Fibroblast of skin of right quadriceps (primary cell): ENCODE measurements at regions not wholly inside any gene's neighbourhood (a gene's known extent, or its start where the extent isn't known, plus 50 kb on each side); places are given as distances from the start of the nearest gene placed in this dataset.
"Not testable (repeated sequence)": the region's sequence is repeated elsewhere in the genome, so short reads cannot be mapped to it uniquely, and the experiment has no call there.

ENCODE experiments used
- DNase-seq: peaks from one replicate; pipeline ENCODE4 v3.0.0-alpha.2; 2013

DNA sequence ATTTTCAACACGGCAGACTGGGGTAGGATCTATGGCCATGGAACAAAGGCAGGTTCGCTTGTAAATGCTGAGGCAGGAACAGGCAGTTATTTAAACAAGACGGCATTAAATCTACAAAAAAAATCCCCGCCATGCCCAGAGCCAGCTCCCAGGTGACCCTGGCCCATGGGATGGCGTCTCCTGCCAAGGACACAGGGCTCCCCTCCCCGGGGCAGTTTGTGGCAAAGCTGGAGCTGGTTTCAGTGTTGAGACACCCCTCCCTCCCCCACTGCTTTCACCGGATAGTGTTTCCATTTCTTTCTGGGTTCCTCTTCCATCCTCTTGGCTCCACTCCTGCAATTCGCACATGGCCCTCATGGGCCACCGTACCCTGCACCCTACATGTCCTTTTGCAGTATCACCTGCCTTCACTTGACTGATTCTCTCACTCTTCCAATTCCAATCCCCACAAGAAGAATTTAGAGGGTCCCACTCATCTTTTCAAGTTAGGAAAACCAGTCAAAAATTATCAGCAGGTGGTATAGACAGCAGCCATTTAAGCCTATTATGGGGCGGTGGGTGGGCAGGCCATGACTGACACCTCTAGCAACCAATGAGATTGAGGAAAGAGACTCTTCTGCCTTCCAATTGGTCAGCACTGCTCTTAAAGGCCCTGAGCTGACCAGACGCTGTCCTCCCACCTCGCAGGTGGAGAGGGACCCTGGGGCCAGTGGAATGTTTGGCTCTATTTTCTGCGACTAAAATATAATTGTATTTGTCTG is 52.0 kb downstream of the OLIG1 start:
- peak; percentile 37 for DNase-seq

DNA sequence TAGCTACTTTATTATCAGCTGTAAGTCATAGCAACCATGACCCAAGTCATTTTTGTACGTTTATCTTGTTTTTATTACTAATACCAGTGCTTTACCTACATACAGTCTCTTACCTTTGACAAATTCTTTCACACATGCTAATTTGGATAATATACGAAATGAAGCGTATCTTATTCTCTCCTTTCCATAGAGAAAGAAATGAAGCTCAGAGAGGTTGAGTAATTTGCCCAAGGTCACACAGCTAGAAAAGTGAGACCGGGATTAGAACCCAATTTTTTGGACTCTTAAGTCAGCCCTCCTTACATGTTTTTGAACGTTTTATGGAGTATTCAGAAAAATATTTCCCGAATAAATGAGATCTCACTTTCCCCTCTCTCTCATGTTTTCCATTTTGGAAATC is 52.6 kb downstream of the OLIG1 start:
- DNase-seq: no peak

GRCh38 chr21:33123374-33124123 is 53.6 kb downstream of the OLIG1 start:
- DNase-seq: no peak

- DNase-seq: no peak
Observed at GRCh38 chr21:33124889-33125288, 54.9 kb downstream of the OLIG1 start.

DNA sequence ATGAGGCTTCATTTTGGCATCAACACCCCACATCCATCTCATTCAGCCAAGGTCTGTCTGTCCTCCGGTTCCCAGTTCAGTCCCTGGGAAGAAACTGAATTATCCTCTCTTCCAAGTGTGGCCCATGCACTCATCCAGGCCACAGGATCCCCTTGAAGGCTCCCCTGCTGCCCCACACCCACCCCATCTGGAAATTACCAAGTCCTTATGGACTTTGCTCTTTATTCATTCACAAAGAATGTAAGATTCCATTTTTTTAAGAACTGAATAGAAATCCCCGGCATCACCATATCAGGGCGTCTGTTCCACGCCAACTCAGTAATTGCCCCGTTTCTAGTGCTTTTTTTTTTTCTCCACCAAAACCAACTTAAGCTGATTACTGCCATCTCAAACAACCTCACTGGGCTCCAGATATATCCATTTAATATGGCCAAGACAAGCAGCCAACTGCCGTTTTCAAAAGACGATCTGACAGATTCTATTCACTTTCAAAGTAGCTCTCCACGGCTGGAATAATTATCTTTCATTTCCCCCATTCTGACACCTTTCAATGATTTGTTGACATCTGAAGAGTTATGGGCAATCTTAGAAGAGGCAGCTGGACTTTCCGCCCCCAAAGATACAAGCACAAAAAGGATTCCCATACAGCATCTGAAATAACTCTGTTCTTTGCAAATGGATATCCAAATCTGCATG is 55.9 kb downstream of the OLIG1 start:
- no peak for DNase-seq

DNA sequence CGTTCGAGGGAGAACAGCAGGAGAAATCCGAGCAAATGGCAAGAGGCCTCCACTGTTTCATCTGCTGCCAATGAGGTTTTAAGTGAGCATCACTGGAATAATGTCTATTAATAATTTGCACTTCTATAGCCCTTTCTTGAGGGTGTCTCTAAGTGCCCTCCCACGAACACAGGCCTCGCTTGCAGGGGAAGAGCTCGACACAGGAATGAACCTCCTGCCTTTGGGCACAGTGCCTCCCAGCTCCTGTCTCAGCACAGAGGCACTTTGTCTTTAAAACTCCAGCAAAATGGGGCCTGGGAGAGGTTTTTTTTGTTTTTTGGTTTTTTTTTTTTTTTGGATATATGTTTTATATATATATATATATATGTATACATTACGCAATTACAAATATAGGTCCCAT is 56.6 kb downstream of the OLIG1 start:
- no peak for DNase-seq

DNA sequence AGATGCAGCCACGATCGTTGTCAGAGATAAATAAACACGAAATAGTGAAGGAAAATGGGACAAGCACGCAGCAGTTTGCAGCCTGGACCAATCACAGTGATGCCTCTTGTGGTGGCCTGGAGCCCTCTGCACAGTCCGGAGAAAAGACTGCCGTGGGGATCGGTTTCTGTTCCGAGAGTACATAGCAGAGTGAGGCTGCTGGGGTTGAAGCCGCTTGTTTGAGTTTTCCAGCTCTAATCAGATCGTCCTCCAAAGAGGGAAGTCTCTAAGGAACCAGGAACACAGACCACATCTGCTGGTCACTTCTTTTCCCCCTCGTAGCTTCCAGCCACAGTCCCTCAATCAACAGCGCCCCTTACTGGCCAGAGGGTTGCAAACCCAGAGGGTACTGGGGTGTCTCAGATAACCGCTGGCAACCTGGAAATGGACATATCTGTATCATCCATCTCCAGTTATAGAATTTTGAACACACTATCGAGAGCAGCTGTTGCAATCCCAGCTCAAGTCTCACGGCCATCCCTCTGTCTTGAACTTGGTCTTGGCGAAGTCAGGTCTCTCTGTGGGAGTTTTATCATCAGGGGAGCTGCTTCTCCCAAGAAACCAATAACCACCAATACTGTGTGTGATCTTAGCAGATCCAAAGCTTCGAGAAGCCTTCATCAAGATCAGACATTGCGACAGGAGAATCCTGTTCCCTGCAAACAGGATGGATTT is 57.4 kb downstream of the OLIG1 start:
- DNase-seq: peak; percentile 61

- no peak for DNase-seq
Observed at GRCh38 chr21:33127868-33128242, 57.9 kb downstream of the OLIG1 start.

- no peak for DNase-seq
Observed at GRCh38 chr21:33128538-33128937, 58.6 kb downstream of the OLIG1 start.

GRCh38 chr21:33132054-33132453 is 62.1 kb downstream of the OLIG1 start:
- DNase-seq: no peak

DNA sequence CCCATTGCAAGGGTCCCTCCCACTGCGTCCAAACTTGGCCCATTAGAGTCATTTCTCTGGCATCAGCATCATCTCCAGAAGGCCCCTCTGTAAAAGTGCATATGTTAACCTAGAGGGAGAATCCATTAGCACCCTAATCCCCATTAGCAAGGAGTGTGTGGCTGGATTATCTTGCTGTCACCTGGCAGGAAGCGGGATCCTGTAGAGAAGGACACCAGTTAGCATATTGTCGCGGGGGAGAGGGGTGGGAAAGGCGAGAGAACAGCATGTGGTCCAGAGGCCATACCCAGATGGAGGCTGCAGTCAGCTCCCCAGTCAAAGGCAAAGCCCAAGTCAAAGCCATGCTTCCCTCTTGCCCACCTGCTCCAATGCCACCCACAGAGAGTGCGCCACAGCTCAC is 64.0 kb downstream of the OLIG1 start:
- DNase-seq: no peak

DNA sequence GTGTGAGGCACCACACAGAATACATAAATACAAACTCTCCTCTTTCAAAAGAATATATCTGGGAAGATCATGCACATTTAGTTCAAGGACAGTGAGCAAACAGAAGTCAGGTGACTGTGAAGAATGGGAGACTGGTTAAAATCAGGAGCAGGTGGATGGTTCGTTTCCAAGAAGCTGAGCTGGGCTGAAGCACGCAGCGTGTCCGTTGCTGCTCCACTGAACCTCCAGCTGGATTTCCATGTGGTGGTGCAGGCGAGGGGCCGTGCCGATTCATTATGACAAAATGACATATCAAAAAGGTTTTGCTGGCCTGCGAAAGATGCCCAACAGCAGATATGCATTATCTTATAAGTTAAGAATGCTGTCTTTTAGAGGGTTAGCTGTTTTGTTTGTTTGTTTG is 66.0 kb downstream of the OLIG1 start:
- no peak for DNase-seq

DNA sequence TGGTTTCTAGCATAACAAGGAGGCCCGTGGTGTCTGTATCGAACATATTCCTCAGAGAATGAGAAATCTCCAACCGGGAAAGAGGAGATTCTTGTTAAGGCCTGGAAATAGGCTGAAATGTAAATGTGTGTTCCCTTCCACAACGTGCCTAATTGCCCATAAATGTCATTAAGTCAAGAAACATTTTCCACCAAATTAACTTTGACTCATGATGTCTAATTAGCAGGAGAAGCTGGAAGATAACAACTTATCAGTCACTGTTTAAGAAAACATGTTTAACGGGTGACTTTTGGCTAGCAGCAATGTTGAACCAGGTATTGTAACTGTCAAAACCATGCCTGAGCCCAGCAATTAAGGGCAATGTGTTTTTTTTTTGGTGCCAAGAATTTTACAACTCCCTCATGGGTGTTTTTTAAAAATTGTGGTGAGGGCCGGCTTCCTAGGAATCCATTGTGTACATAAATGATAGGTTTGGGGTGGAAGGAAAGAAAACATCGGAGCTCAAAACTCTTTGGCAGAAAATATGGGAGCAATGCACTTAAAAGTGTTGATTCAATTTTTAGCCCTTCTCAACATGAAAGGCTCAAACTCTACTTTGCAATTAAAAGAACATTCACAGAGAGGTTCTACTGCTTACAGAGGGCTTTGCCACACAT is 67.0 kb downstream of the OLIG1 start:
- DNase-seq: no peak

DNA sequence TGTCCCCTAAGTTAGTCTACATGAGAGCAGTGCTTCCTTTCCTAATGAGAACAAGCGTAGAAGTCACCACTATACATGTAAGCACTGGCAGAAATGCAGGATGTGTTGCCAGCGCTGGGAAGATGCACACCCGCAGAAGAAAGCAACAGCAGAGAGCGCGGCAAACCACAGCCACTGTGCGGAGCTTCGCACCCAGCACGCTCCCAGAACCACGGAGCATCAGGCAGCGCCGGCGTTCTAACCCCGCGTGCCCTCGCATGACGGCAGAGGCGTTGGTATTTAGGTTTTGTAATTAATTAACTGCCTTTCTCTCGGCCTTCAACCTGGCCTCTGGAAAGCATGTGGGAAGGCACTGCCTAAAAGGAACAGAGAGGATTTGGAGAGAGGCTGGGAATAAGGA is 69.1 kb downstream of the OLIG1 start:
- no peak for DNase-seq

DNA sequence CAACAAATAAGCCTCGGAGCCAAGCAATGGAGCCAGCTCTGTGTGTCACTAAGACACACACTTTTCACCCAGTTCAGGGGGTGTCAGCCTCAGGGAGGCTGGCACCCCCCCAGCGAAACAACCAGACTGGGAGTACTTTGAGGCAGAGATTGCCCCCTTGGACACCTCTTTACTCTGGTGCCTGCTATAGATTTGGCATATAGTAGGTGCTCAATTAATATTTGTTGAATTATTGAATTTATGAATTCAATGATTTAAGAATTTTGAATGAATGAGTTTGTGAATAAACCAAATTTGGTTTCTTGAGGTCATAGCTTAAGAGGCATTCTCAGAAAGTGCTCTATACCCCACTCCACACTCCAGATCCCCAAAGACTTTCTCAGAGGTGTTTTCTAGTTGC is 70.3 kb downstream of the OLIG1 start:
- no peak for DNase-seq

DNA sequence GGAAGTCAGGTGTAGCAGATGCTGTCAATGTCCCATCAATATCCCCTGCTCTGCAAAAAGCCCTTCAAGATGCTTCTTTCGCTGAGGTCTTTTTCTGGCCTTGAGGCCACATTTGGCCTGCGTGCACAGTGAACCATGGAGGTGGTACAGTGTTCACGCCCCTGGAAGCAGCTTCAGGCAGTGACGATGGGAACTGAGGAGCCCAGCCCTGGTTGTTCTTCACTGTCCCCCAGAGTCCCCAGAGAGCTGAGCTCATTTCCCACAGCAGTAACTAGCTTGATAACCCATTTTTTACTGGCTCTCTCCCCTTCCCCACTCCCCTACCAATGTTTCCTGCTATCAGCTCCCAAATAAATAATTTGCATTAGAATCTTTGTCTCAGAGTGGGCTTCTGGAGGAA is 76.5 kb downstream of the OLIG1 start:
- no peak for DNase-seq

DNA sequence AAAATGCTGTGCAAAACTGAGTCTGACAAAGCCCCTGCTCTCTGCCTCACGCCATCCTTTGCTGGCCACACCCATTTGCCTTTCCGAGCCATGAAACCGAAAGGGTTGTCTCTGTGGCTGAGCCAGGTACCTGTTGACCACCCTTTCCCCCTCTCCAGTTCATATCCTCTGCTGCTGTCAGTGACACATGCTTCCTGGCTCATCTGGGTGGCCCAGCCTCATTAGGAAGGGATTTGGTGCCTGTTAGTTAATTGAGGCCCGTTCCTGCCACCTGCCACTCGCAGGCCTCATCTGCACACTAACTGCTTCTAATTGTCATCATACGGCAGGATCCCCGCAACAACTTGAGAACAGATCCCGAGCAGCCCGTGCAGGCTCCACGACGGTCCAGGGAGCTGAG is 79.2 kb downstream of the OLIG1 start:
- DNase-seq: no peak

DNA sequence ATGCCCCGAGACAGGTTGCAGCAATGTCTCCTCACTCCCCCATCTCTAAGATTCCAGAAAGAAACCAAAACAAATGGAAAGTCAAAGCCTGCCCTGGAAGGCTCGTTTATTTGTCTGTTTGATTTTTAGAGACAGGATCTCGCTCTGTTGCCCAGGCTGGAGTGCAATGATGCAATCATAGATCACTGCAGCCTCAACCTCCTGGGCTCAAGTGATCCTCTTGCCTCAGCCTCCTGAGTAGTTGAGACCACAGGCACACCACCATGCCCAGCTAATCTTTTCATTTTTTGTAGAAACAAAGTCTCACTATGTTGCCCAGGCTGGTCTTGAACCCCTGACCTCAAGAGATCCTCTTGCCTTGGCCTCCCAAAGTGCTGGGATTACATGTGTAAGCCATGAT is 78.8 kb upstream of the IFNAR2 start:
- not testable (repeated sequence) for DNase-seq

DNA sequence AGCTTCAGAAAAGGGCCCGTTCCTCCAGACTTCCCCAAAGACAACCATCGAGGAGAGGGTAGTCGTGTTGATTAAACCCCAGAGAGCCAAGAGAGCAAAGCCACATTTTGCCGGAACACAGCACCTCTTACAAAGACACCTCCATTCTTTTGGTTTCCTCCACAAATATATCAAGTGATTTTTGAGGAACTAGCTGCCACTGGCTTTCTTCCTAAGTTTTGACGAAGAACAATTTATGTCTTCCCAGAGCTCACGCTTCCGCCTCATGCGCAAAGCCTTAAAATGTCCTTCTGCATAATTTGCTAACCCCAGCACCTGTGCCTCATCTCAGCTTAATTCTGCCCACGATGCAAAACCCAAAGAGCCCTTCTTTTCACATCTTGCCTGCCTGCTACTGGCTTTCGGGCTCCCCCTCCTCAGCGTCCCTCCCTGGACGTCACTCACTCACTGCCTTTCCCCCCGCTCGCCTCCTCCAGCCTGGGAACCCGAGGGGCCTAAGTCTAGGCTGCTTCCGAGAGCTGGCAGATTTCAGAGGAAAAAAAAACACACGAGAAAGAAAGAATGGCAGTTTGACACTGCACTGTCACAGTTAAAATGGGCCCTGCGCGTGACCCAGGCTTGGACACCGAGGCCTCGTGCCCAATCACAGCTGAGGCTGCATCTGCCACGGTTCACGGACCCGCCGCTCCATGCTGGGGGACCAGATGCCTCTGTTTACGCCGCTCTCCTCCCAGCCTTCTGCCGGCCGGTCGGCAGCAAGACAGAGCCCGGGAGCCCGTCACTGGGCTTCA is 77.6 kb upstream of the IFNAR2 start:
- no peak for DNase-seq

DNA sequence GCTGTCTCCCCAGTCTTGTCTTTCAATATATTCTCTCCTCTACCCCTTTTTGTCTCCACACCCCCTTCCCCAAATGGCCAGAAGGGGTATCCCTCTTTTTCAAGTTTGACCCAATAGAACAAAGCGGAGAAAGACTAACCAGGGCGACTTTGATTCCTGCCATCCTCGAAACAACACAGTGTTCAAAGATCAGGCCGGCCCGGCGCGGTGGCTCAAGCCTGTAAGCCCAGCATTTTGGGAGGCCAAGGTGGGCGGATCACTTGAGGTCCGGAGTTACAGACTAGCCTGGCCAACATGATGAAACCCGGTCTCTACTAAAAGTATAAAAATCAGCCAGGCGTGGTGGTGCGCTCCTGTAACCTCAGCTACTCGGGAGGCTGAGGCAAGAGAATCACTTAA is 77.0 kb upstream of the IFNAR2 start:
- no peak for DNase-seq

GRCh38 chr21:33155005-33155404 is 74.7 kb upstream of the IFNAR2 start:
- DNase-seq: no peak

DNA sequence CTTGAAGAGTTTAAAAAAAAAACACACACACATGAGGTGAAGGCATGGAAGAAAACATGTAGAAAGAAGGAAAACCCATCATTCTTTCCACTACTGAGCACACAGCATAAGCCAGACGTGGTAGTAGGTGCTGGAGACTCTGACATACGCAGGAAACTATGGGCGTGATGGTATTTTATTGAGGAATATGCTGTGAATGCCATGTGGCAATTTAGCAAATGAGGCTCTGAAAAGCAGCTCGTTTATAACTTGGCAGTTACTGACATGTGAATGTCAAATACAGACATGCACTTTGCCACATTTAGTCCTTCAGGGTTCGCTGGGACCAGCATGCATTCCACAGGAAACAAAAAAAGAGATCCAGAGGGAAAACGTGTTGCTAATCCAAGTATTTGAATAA is 74.3 kb upstream of the IFNAR2 start:
- no peak for DNase-seq
